Urinary bladder (tissue), 3 donors: ENCODE measurements at regions not wholly inside any gene's neighbourhood (a gene's known extent, or its start where the extent isn't known, plus 50 kb on each side); places are given as distances from the start of the nearest gene placed in this dataset.
"Not testable (repeated sequence)": the region's sequence is repeated elsewhere in the genome, so short reads cannot be mapped to it uniquely, and the experiment has no call there.

Experiments
- DNase-seq: peaks from one replicate; pipeline ENCODE4 v3.0.0-alpha.2; 2015; ENCODE audit errors: extremely low spot score
- H3K27ac ChIP-seq: one replicate; pipeline ENCODE4 v1.5.1; 2013; ENCODE audit warnings: low read depth, mild to moderate bottlenecking, moderate library complexity
- H3K36me3 ChIP-seq: one replicate; pipeline ENCODE4 v1.6.1; 2013; ENCODE audit warnings: mild to moderate bottlenecking, moderate library complexity; ENCODE audit not compliant: insufficient read depth
- H3K4me1 ChIP-seq: one replicate; pipeline ENCODE4 v1.6.1; 2013; ENCODE audit warnings: mild to moderate bottlenecking, moderate library complexity; ENCODE audit not compliant: insufficient read depth
- H3K4me3 ChIP-seq: one replicate; pipeline ENCODE4 v1.5.1; 2013; ENCODE audit warnings: low read depth, low read length
- WGBS: extraction: QIAGEN DNeasy Blood & Tissue Kit; methylation state at CpG from one replicate; pipeline ENCODE4 v1.1.7; 2013; 5-methylcytosine and 5-hydroxymethylcytosine counted together
- donor health status: healthy with polysubstance abuse.
- donor health status: healthy.

- H3K27ac ChIP-seq, H3K36me3 ChIP-seq, H3K4me3 ChIP-seq, DNase-seq, H3K4me1 ChIP-seq: not testable (repeated sequence)
- WGBS: 82% methylated on average over 2 of the region's 18 CpGs
These were observed 270.4 kb upstream of the PLCXD1 start for GRCh38 chrX:10469-11458.

GRCh38 chrX:13821-14443 lies 267.2 kb upstream of the PLCXD1 start:
- WGBS: no CpG with 5 or more reads among the region's 45 CpGs

DNA sequence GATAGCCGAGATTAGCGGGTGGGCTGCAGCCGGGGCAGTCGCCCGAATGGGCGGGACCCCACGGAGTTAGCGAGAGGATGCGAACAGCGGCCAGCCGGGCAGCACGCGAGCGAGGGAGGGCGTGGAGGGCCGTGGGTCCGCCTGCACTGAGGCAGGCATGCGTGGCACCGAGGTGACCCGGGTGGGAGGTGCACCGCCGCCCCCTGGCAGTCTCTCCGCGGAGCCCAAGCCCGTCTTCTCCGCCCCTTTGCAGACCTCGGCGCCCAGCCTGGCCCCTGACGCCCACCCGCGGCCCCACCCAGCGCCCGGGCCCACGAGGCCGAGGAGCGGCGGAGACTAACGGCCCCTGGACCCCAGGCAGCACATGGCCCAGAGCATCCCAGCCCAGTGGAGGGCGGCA lies 266.7 kb upstream of the PLCXD1 start:
- WGBS: no CpG with 5 or more reads among the region's 39 CpGs
- not testable (repeated sequence) for H3K36me3 ChIP-seq, H3K27ac ChIP-seq, H3K4me1 ChIP-seq, H3K4me3 ChIP-seq, DNase-seq

More at GRCh38 chrX:13821-14443, 267.2 kb upstream of the PLCXD1 start:
- H3K4me1 ChIP-seq, H3K4me3 ChIP-seq, H3K27ac ChIP-seq, DNase-seq, H3K36me3 ChIP-seq: not testable (repeated sequence)

DNA sequence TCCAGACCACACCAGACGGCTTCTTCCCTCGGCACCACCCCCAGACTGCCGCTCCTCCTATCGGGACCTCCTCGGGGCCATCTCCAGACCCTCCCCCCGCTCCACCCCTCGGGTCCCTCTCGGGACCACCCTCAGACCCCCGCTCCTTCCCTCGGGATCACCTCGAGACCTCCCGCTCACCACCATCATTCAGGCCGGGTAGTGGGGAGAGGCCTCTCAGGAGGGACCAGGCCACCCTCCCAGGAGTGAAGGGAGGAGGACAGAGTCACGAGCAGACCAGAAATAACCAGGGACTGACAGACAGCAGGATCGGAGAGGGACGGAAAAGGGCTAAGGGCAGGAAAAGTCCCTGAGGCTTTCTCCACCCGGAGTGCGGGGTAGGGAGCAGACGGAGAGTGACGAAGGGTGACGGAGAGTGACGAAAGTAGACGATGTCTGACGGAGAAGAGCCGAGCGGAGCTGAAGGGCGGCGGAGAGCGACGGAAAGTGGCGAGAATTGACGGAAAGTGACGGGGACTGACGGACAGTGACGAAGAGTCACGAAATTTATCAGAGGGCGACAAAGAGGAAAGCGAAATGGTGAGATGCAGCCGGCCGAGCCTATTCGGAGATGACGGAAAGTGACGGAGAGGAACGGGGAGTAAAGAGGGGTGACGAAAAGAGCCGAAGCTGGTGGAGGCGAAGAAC lies 262.3 kb upstream of the PLCXD1 start:
- WGBS: 87% methylated on average over 15 of the region's 47 CpGs
- not testable (repeated sequence) for H3K4me3 ChIP-seq, H3K4me1 ChIP-seq, H3K36me3 ChIP-seq, H3K27ac ChIP-seq, DNase-seq

DNA sequence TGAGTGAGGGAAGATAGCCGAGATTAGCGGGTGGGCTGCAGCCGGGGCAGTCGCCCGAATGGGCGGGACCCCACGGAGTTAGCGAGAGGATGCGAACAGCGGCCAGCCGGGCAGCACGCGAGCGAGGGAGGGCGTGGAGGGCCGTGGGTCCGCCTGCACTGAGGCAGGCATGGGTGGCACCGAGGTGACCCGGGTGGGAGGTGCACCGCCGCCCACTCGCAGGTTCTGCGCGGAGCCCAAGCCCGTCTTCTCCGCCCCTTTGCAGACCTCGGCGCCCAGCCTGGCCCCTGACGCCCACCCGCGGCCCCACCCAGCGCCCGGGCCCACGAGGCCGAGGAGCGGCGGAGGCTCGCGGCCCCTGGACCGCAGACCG lies 261.7 kb upstream of the PLCXD1 start:
- not testable (repeated sequence) for H3K4me1 ChIP-seq, DNase-seq, H3K27ac ChIP-seq, H3K36me3 ChIP-seq, H3K4me3 ChIP-seq
- WGBS: no CpG with 5 or more reads among the region's 41 CpGs

DNA sequence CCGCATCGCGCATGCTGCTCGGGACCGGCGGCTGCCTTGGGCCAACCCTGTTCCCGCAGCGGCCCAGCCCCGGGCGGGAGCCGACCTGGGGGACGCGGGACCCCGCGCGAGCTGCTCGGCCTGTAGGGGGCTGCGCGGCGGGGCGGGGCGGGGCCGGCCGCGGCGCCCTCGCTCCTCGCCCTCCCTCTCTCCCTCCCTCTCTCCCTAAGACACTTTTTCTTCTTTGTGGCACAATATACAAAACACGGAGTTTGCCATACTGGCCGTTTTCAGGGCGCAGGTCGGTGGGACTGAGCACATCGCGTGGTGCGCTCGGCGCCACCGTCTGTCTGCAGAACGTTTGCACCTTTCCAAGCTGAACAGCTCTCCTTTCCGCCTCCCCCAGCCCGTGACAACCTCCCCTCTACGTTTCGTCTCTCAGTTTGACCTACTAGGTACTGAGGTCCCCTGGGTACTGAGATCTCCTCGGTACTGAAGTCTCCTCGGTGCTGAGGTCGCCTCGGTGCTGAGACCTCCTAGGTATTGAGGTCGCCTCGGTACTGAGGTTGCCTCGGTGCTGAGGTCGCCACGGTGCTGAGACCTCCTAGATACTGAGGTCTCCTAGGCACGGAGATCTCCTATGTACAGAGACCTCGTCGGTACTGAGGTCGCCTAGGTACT lies 261.1 kb upstream of the PLCXD1 start:
- Histone ChIP-seq H3K4me1 (no peaks in the 10 kb centered on the region), H3K27ac (no peak overlapping the region), H3K36me3 (no peaks in the 10 kb centered on the region), H3K4me3 (peak overlapping the region; percentile 39)
- WGBS: no CpG with 5 or more reads among the region's 56 CpGs
- DNase-seq: no peak

- not testable (repeated sequence) for H3K4me3 ChIP-seq, H3K4me1 ChIP-seq, H3K36me3 ChIP-seq, DNase-seq, H3K27ac ChIP-seq
- no CpG with 5 or more reads among the region's 6 CpGs for WGBS
These were observed 257.0 kb upstream of the PLCXD1 start for GRCh38 chrX:24139-24538.
